ENCODE measurements at regions not wholly inside any gene's neighbourhood (a gene's known extent, or its start where the extent isn't known, plus 50 kb on each side); places are given as distances from the start of the nearest gene placed in this dataset.
"Not testable (repeated sequence)": the region's sequence is repeated elsewhere in the genome, so short reads cannot be mapped to it uniquely, and the experiment has no call there.

DNA sequence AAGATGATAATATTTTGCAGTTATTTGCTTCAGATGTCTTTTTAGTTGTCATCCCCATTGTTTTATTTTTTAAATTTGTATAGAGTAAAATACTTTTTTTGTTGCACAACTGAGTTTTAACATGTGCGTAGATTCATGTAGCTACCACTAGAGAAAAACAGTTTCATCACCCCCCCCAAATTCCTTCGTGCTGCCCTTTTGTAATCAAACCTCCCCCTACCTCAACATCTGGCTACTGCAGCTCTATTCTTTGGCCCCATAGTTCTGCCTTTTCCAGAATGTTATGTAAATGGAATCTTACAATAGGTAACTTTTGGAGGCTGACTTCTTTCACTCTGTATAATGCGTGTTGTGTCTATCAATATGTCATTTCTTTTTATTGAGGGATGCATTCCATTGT is 232.0 kb upstream of the RASGRP1 start:
- BruUV-seq (replicated peaks), result no TSS peak
- ChIA-PET CTCF (no interaction called here), POLR2A (ENCODE audit: low non-redundant PET) (no interaction called here)
- Histone ChIP-seq H3K4me1 (ENCODE audit: insufficient read depth, low read length, poor library complexity, severe bottlenecking) (no peaks in the 10 kb centered on the region), H3K27ac (ENCODE audit: low read depth, low read length, poor library complexity, severe bottlenecking) (no peak overlapping the region), H3K9me3 (ENCODE audit: low read depth, low read length, poor library complexity, severe bottlenecking) (no peaks in the 10 kb centered on the region), H3K27me3 (replicated peaks; ENCODE audit: insufficient read depth, low read depth, low read length, poor library complexity) (peaks cover 8% of the 10 kb centered on the region), H3K4me3 (ENCODE audit: low read depth, low read length, poor library complexity, severe bottlenecking) (no peak overlapping the region), H3K36me3 (ENCODE audit: insufficient read depth, low read length, poor library complexity, severe bottlenecking) (no peaks in the 10 kb centered on the region)
- no peak for DNase-seq (ENCODE audit: low spot score)
- no peak for TF ChIP-seq EZH2 (IDR thresholded peaks at IDR 0.05; ENCODE audit: borderline replicate concordance, low read depth, low read length, poor library complexity, severe bottlenecking)
- TF ChIP-seq, protein P1, sequence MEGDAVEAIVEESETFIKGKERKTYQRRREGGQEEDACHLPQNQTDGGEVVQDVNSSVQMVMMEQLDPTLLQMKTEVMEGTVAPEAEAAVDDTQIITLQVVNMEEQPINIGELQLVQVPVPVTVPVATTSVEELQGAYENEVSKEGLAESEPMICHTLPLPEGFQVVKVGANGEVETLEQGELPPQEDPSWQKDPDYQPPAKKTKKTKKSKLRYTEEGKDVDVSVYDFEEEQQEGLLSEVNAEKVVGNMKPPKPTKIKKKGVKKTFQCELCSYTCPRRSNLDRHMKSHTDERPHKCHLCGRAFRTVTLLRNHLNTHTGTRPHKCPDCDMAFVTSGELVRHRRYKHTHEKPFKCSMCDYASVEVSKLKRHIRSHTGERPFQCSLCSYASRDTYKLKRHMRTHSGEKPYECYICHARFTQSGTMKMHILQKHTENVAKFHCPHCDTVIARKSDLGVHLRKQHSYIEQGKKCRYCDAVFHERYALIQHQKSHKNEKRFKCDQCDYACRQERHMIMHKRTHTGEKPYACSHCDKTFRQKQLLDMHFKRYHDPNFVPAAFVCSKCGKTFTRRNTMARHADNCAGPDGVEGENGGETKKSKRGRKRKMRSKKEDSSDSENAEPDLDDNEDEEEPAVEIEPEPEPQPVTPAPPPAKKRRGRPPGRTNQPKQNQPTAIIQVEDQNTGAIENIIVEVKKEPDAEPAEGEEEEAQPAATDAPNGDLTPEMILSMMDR (conservative IDR thresholded peaks at IDR 0.05; ENCODE audit: low read depth, low read length), result no peak
- intact Hi-C loops (cut with micrococcal nuclease; ENCODE audit: unreplicated experiment), result no loop called here

DNA sequence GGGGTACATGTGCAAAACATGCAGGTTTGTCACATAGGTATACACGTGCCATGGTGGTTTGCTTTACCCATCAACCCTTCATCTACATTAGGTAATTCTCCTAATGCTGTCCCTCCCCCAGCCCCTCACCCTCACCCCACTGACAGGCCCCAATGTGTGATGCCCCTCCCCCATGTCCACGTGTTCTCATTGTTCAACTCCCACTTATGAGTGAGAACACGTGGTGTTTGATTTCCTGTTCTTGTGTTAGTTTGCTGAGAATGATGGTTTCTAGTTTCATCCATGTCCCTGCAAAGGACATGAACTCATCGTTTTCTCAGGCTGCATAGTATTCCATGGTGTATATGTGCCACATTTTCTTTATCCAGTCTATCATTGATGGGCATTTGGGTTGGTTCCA is 232.9 kb upstream of the RASGRP1 start:
- H3K4me3 ChIP-seq (ENCODE audit: low read depth, low read length, poor library complexity, severe bottlenecking); H3K9me3 ChIP-seq (ENCODE audit: low read depth, low read length, poor library complexity, severe bottlenecking); intact Hi-C loops (cut with micrococcal nuclease; ENCODE audit: unreplicated experiment); H3K27ac ChIP-seq (ENCODE audit: low read depth, low read length, poor library complexity, severe bottlenecking); H3K27me3 ChIP-seq (replicated peaks; ENCODE audit: insufficient read depth, low read depth, low read length, poor library complexity); DNase-seq (ENCODE audit: low spot score); H3K4me1 ChIP-seq (ENCODE audit: insufficient read depth, low read length, poor library complexity, severe bottlenecking); CTCF ChIA-PET; H3K36me3 ChIP-seq (ENCODE audit: insufficient read depth, low read length, poor library complexity, severe bottlenecking); BruUV-seq (replicated peaks): not testable (repeated sequence)
- POLR2A ChIA-PET (ENCODE audit: low non-redundant PET), result interaction anchor here (0.7 kb wide), 1 partner anchor 783 kb away, joined by 3 read pairs; no protein-coding TSS in a partner anchor

DNA sequence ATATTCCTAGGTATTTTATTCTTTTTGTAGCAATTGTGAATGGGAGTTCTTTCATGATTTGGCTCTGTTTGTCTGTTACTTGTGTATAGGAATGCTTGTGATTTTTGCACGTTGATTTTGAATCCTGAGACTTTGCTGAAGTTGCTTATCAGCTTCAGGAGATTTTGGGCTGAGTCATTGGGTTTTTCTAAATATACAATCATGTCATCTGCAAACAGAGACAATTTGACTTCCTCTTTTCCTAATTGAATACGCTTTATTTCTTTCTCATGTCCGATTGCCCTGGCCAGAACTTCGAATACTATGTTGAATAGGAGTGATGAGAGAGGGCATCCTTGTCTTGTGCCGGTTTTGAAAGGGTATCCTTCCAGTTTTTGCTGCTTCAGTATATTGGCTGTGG is 234.6 kb upstream of the RASGRP1 start:
- peaks cover 12% of the 10 kb centered on the region for H3K27me3 ChIP-seq (replicated peaks; ENCODE audit: insufficient read depth, low read depth, low read length, poor library complexity)
- H3K4me3 ChIP-seq (ENCODE audit: low read depth, low read length, poor library complexity, severe bottlenecking); intact Hi-C loops (cut with micrococcal nuclease; ENCODE audit: unreplicated experiment); H3K36me3 ChIP-seq (ENCODE audit: insufficient read depth, low read length, poor library complexity, severe bottlenecking); POLR2A ChIA-PET (ENCODE audit: low non-redundant PET); CTCF ChIA-PET; DNase-seq (ENCODE audit: low spot score); H3K27ac ChIP-seq (ENCODE audit: low read depth, low read length, poor library complexity, severe bottlenecking); H3K4me1 ChIP-seq (ENCODE audit: insufficient read depth, low read length, poor library complexity, severe bottlenecking); H3K9me3 ChIP-seq (ENCODE audit: low read depth, low read length, poor library complexity, severe bottlenecking); BruUV-seq (replicated peaks): not testable (repeated sequence)

DNA sequence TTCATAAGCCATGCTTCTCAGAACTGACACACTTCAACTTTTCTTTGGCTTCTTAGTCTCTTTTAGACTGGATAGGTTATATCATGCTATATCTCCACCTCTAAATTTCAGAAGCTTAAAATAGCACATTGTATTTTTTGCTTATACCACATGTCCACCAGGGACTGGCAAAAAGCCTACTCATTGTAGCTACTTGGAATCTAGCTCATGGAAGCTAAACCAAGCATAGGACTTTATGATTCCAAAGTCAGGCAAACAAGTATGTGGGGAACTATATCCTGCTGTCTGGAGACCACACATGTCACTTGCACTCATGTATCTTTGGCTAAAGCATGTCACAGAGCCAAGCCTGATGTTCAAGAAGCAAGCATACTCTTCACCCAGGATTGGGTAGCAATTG is 245.0 kb upstream of the RASGRP1 start:
- POLR2A ChIA-PET (ENCODE audit: low non-redundant PET), result no interaction called here
- intact Hi-C loops (cut with micrococcal nuclease; ENCODE audit: unreplicated experiment), result loop anchor here (10.0 kb wide), 3 partner anchors 65 to 945 kb away; no protein-coding TSS in a partner anchor
- Histone ChIP-seq H3K36me3 (ENCODE audit: insufficient read depth, low read length, poor library complexity, severe bottlenecking) (no peaks in the 10 kb centered on the region), H3K27ac (ENCODE audit: low read depth, low read length, poor library complexity, severe bottlenecking) (no peak overlapping the region), H3K4me3 (ENCODE audit: low read depth, low read length, poor library complexity, severe bottlenecking) (no peak overlapping the region), H3K4me1 (ENCODE audit: insufficient read depth, low read length, poor library complexity, severe bottlenecking) (no peaks in the 10 kb centered on the region), H3K9me3 (ENCODE audit: low read depth, low read length, poor library complexity, severe bottlenecking) (no peaks in the 10 kb centered on the region), H3K27me3 (replicated peaks; ENCODE audit: insufficient read depth, low read depth, low read length, poor library complexity) (peaks cover 14% of the 10 kb centered on the region)
- no TSS peak for BruUV-seq (replicated peaks)
- no peak for DNase-seq (ENCODE audit: low spot score)
- CTCF ChIA-PET, result no interaction called here
- no peak for TF ChIP-seq EZH2 (IDR thresholded peaks at IDR 0.05; ENCODE audit: borderline replicate concordance, low read depth, low read length, poor library complexity, severe bottlenecking)
- TF ChIP-seq, protein P1 (conservative IDR thresholded peaks at IDR 0.05; ENCODE audit: low read depth, low read length), result no peak
